ENCODE measurements at regions not wholly inside any gene's neighbourhood (a gene's known extent, or its start where the extent isn't known, plus 50 kb on each side); places are given as distances from the start of the nearest gene placed in this dataset.

GRCh38 chr11:8802251-8802650 lies 108.7 kb upstream of the AKIP1 start:
- TF ChIP-seq CTCF (IDR thresholded peaks at IDR 0.05) (no peak), ZFX (IDR thresholded peaks at IDR 0.05; ENCODE audit: borderline replicate concordance) (no peak)

Measured in 22Rv1 (cell line).